ENCODE measurements at regions not wholly inside any gene's neighbourhood (a gene's known extent, or its start where the extent isn't known, plus 50 kb on each side); places are given as distances from the start of the nearest gene placed in this dataset.
A peak's percentile ranks its signal among the peaks of the same experiment; 100 is the strongest.

GRCh38 chr1:70779571-70779970 is 268.0 kb downstream of the PTGER3 start:
- ChIA-PET CTCF (no interaction called here), RAD21 (ENCODE audit: unreplicated experiment) (no interaction called here), SMC1A (ENCODE audit: uncharacterized antibody, unreplicated experiment) (no interaction called here), POLR2A (no interaction called here)
- Histone ChIP-seq H4K20me1 (ENCODE audit: control insufficient read depth, insufficient read depth) (no peaks in the 10 kb centered on the region), H3K79me2 (ENCODE audit: control insufficient read depth, insufficient read depth, low read length) (no peaks in the 10 kb centered on the region), H3K4me3 (no peak overlapping the region), H3K36me3 (ENCODE audit: control insufficient read depth in 2 of 2, insufficient read depth in 2 of 2, low read length in 1 of 2) (no peaks in the 10 kb centered on the region), H3K9me3 (replicated peaks; ENCODE audit: control insufficient read depth, insufficient read depth, low read length) (no peaks in the 10 kb centered on the region), H3K27me3 (replicated peaks in 1 of 2; ENCODE audit: control insufficient read depth in 2 of 2, insufficient read depth in 2 of 2, low read length in 1 of 2) (no peaks in the 10 kb centered on the region), H3K27ac (ENCODE audit: control insufficient read depth, insufficient read depth) (no peak overlapping the region), H3K4me1 (ENCODE audit: control insufficient read depth, insufficient read depth, low read length) (no peaks in the 10 kb centered on the region), H3K4me2 (ENCODE audit: control insufficient read depth, insufficient read depth) (no peak overlapping the region), H2AFZ (ENCODE audit: control insufficient read depth, low read depth, low read length) (no peak overlapping the region), H3K9ac (ENCODE audit: control insufficient read depth, insufficient read depth, low read length) (no peak overlapping the region)
- FAIRE-seq = no peak
- WGBS (ENCODE audit: insufficient coverage, insufficient replicate concordance, low lambda C conversion rate, missing lambda C conversion rate) = 0% methylated on average over 3 of the region's 3 CpGs
- in situ Hi-C loops (cut with MboI) (no loop called here), intact Hi-C loops (cut with micrococcal nuclease; ENCODE audit: unreplicated experiment) (no loop called here)
- TF ChIP-seq NKRF (conservative IDR thresholded peaks at IDR 0.05) (no peak), FOXM1 (IDR thresholded peaks at IDR 0.05; ENCODE audit: low read depth, low read length) (no peak), FOXK2 (IDR thresholded peaks at IDR 0.05) (no peak), BCL11A (IDR thresholded peaks at IDR 0.05; ENCODE audit: low read depth, low read length) (no peak), MTA2 (IDR thresholded peaks at IDR 0.05; ENCODE audit: low read depth) (no peak), IKZF1 (conservative IDR thresholded peaks at IDR 0.05) (no peak), RB1 (IDR thresholded peaks at IDR 0.05; ENCODE audit: borderline replicate concordance) (no peak), E2F8 (IDR thresholded peaks at IDR 0.05; ENCODE audit: low read depth, partially characterized antibody) (no peak)
- peak; percentile 26; the same call in 2 of the 3 replicates for ATAC-seq
- DNase-seq (ENCODE audit: low read depth, low spot score) = no peak
- no TSS peak for BruUV-seq (replicated peaks)

All from GM12878 (cell line).